Endodermal cell (in vitro differentiated cells): ENCODE measurements at regions not wholly inside any gene's neighbourhood (a gene's known extent, or its start where the extent isn't known, plus 50 kb on each side); places are given as distances from the start of the nearest gene placed in this dataset.

Experiments
- DNase-seq: peaks from one replicate; pipeline ENCODE4 v3.0.0-alpha.2; 2017
- H3K27ac ChIP-seq: 2 replicates; pipeline ENCODE4 v1.5.1; 2013; ENCODE audit warnings: mild to moderate bottlenecking, low read depth, low read length, moderate library complexity
- H3K27me3 ChIP-seq: 2 replicates; pipeline ENCODE4 v1.6.1; 2013; ENCODE audit warnings: mild to moderate bottlenecking, low read length, moderate library complexity; ENCODE audit not compliant: insufficient read depth, control insufficient read depth, poor library complexity, severe bottlenecking
- H3K36me3 ChIP-seq: 2 replicates; pipeline ENCODE4 v1.7.0; 2013; ENCODE audit warnings: mild to moderate bottlenecking, low read length, moderate library complexity; ENCODE audit not compliant: control insufficient read depth, insufficient read depth
- H3K4me1 ChIP-seq: one replicate; pipeline ENCODE4 v1.7.0; 2013; ENCODE audit warnings: low read length; ENCODE audit not compliant: control insufficient read depth, insufficient read depth
- H3K4me3 ChIP-seq: 2 replicates; pipeline ENCODE4 v1.5.1; 2013; ENCODE audit warnings: mild to moderate bottlenecking, low read length, moderate library complexity
- H3K9ac ChIP-seq: 2 replicates; pipeline ENCODE4 v1.6.1; 2013; ENCODE audit warnings: mild to moderate bottlenecking, low read length, moderate library complexity; ENCODE audit not compliant: poor library complexity, severe bottlenecking; ENCODE audit errors: extremely low read depth
- H3K9me3 ChIP-seq: 2 replicates; pipeline ENCODE4 v1.6.1; 2013; ENCODE audit warnings: mild to moderate bottlenecking, low read length, moderate library complexity; ENCODE audit not compliant: control insufficient read depth
- H3K27ac Mint-ChIP-seq: 2 replicates; pipeline ENCODE4 v1.8.0; 2020; ENCODE audit warnings: mixed read lengths
- H3K27me3 Mint-ChIP-seq: 2 replicates; pipeline ENCODE4 v1.8.0; 2021; ENCODE audit warnings: mild to moderate bottlenecking, mixed read lengths; ENCODE audit not compliant: insufficient read depth
- H3K36me3 Mint-ChIP-seq: 2 replicates; pipeline ENCODE4 v1.8.0; 2020; ENCODE audit warnings: low read depth, mixed read lengths
- H3K4me1 Mint-ChIP-seq: 2 replicates; pipeline ENCODE4 v1.8.0; 2020; ENCODE audit warnings: mixed read lengths
- H3K4me3 Mint-ChIP-seq: 2 replicates; pipeline ENCODE4 v1.8.0; 2020; ENCODE audit warnings: mild to moderate bottlenecking, moderate library complexity, mixed read lengths
- H3K9me3 Mint-ChIP-seq: 2 replicates; pipeline ENCODE4 v1.8.0; 2020; ENCODE audit warnings: mild to moderate bottlenecking, mixed read lengths
- CTCF ChIP-seq: fragments of 200-600 bp; sonication (generic); conservative IDR thresholded peaks from 2 replicates; pipeline ENCODE4 v1.5.0; 2021; ENCODE audit warnings: antibody characterized with exemption, mild to moderate bottlenecking
- WGBS, 2 experiments: methylation state at CpG; one replicate each; pipeline versions ENCODE4 v1.1.5 to v1.1.7; 2013; ENCODE audit warnings: missing lambda C conversion rate in 2 of 2, mixed read lengths in 1 of 2; ENCODE audit not compliant: insufficient coverage in 1 of 2, insufficient read length in 1 of 2; 5-methylcytosine and 5-hydroxymethylcytosine counted together

- Histone ChIP-seq H3K36me3 (no peaks in the 10 kb centered on the region), H3K9me3 (no peaks in the 10 kb centered on the region), H3K27me3 (peaks cover 10% of the 10 kb centered on the region), H3K4me1 (no peaks in the 10 kb centered on the region), H3K27ac (no peak overlapping the region), H3K9ac (no peak overlapping the region), H3K4me3 (no peak overlapping the region)
- peaks cover under 1% of the 10 kb centered on the region for H3K4me1 Mint-ChIP-seq
- 96 to 100% methylated on average over 1 of the region's 1 CpG for WGBS, 2 experiments
- no peak for TF ChIP-seq CTCF
- DNase-seq: no peak
- peaks cover 2% of the 10 kb centered on the region for H3K27me3 Mint-ChIP-seq
- no peaks in the 10 kb centered on the region for H3K36me3 Mint-ChIP-seq
- no peaks in the 10 kb centered on the region for H3K9me3 Mint-ChIP-seq
- H3K27ac Mint-ChIP-seq: no peak overlapping the region
- H3K4me3 Mint-ChIP-seq: no peak overlapping the region
Measured at GRCh38 chr1:213887842-213888241, 99.9 kb upstream of the PROX1 start.

- Mint-ChIP-seq H3K9me3 (peaks cover 6% of the 10 kb centered on the region), H3K36me3 (no peaks in the 10 kb centered on the region), H3K4me1 (peaks cover 13% of the 10 kb centered on the region), H3K27me3 (peaks cover 4% of the 10 kb centered on the region), H3K4me3 (no peak overlapping the region), H3K27ac (no peak overlapping the region)
- Histone ChIP-seq H3K4me3 (no peak overlapping the region), H3K36me3 (no peaks in the 10 kb centered on the region), H3K27me3 (no peaks in the 10 kb centered on the region), H3K9ac (no peak overlapping the region), H3K9me3 (peaks cover 7% of the 10 kb centered on the region), H3K27ac (no peak overlapping the region), H3K4me1 (no peaks in the 10 kb centered on the region)
- WGBS, 2 experiments: 87 to 100% methylated on average over 1 to 6 of the region's 6 CpGs
- no peak for DNase-seq
- TF ChIP-seq CTCF: no peak
Measured at GRCh38 chr1:213891989-213892902, 95.5 kb upstream of the PROX1 start.

- Histone ChIP-seq H3K4me3 (no peak overlapping the region), H3K27me3 (no peaks in the 10 kb centered on the region), H3K36me3 (no peaks in the 10 kb centered on the region), H3K27ac (no peak overlapping the region), H3K4me1 (no peaks in the 10 kb centered on the region), H3K9ac (no peak overlapping the region), H3K9me3 (peaks cover 11% of the 10 kb centered on the region)
- no peaks in the 10 kb centered on the region for H3K36me3 Mint-ChIP-seq
- WGBS, 2 experiments: 96 to 100% methylated on average over 1 to 3 of the region's 4 CpGs
- peaks cover 6% of the 10 kb centered on the region for H3K9me3 Mint-ChIP-seq
- H3K4me3 Mint-ChIP-seq: no peak overlapping the region
- no peak for TF ChIP-seq CTCF
- H3K4me1 Mint-ChIP-seq: peaks cover 12% of the 10 kb centered on the region
- H3K27ac Mint-ChIP-seq: no peak overlapping the region
- peaks cover 2% of the 10 kb centered on the region for H3K27me3 Mint-ChIP-seq
- no peak for DNase-seq
Measured at GRCh38 chr1:213898684-213899083, 89.1 kb upstream of the PROX1 start.
